A673 (cell line): ENCODE measurements at regions not wholly inside any gene's neighbourhood (a gene's known extent, or its start where the extent isn't known, plus 50 kb on each side); places are given as distances from the start of the nearest gene placed in this dataset.

Source experiments
- EZH2 ChIP-seq: fragments of 200-600 bp; sonication (generic); IDR thresholded peaks from 2 replicates; pipeline ENCODE4 v1.6.1; 2017; ENCODE audit warnings: borderline replicate concordance, low read depth, mild to moderate bottlenecking, mixed read lengths, antibody characterized with exemption, low read length; ENCODE audit not compliant: poor library complexity, severe bottlenecking
- TF ChIP-seq, protein P1 (sequence below): fragments of 300-800, 200-600 bp; sonication (generic); conservative IDR thresholded peaks from 2 replicates; pipeline ENCODE4 v1.5.1; 2017; ENCODE audit warnings: low read depth, mild to moderate bottlenecking, antibody characterized with exemption, low read length, moderate library complexity, mixed read lengths

DNA sequence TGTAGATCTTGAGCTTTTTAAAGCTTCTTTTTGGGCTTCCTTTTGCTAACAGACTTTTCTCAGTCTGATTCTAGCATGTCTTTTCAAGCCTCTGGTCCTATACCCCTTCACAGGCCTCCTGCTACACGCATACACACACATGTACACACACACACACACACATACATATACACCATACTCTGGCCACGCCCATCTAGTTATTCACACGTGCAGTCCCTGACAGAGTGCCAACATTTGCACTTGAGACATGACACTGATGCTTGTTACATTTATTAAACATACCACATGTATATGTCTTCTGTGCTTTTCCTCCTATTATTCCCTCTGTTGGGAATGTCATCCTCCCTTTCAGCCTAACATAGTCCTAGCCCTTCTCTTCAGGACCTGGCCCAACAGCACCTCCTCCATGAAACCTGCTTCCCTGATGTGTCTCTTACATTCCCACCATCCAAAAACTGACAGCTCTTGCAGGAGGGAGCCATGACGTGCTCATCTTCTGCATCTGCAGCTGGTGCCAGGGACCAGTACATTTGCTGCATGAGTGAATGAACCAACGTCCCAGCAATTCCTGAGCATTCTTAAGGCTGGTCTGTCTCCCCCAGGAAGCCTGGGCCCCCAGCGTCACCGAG lies 222.1 kb downstream of the ARHGAP12 start:
- TF ChIP-seq, protein P1, sequence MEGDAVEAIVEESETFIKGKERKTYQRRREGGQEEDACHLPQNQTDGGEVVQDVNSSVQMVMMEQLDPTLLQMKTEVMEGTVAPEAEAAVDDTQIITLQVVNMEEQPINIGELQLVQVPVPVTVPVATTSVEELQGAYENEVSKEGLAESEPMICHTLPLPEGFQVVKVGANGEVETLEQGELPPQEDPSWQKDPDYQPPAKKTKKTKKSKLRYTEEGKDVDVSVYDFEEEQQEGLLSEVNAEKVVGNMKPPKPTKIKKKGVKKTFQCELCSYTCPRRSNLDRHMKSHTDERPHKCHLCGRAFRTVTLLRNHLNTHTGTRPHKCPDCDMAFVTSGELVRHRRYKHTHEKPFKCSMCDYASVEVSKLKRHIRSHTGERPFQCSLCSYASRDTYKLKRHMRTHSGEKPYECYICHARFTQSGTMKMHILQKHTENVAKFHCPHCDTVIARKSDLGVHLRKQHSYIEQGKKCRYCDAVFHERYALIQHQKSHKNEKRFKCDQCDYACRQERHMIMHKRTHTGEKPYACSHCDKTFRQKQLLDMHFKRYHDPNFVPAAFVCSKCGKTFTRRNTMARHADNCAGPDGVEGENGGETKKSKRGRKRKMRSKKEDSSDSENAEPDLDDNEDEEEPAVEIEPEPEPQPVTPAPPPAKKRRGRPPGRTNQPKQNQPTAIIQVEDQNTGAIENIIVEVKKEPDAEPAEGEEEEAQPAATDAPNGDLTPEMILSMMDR, result no peak
- no peak for TF ChIP-seq EZH2
